ENCODE measurements at regions not wholly inside any gene's neighbourhood (a gene's known extent, or its start where the extent isn't known, plus 50 kb on each side); places are given as distances from the start of the nearest gene placed in this dataset.

GRCh38 chr5:59976342-59976741 is 82.8 kb upstream of the PDE4D start:
- no peak for TF ChIP-seq CTCF (conservative IDR thresholded peaks at IDR 0.05 in 1 of 2, IDR thresholded peaks at IDR 0.05 in 1 of 2; ENCODE audit: low read depth in 1 of 2, low read length in 2 of 2)
- no peak for TF ChIP-seq EZH2 (IDR thresholded peaks at IDR 0.05; ENCODE audit: low read length, missing control alignments)
